ENCODE measurements at regions not wholly inside any gene's neighbourhood (a gene's known extent, or its start where the extent isn't known, plus 50 kb on each side); places are given as distances from the start of the nearest gene placed in this dataset. TPM values are rescaled to one million over a fixed set of nuclear protein-coding genes. Genes with fewer than 3 reads are reported as not detected.

- Histone ChIP-seq H3K9me3 (ENCODE audit: control insufficient read depth, insufficient read depth, low read length) (no peaks in the 10 kb centered on the region), H3K27me3 (ENCODE audit: control insufficient read depth, insufficient read depth, low read length) (no peaks in the 10 kb centered on the region), H3K4me3 (ENCODE audit: low read depth, low read length) (no peak overlapping the region), H3K27ac (ENCODE audit: low read depth, low read length) (no peak overlapping the region), H3K36me3 (ENCODE audit: control insufficient read depth, insufficient read depth, low read length) (no peaks in the 10 kb centered on the region), H3K4me1 (ENCODE audit: control insufficient read depth, insufficient read depth, low read length) (peaks cover 12% of the 10 kb centered on the region)
- 100% methylated on average over 2 of the region's 5 CpGs for WGBS (ENCODE audit: insufficient coverage)
- no peak for DNase-seq (ENCODE audit: low read depth in 4 of 6, low spot score in 6 of 6)
Observed at GRCh38 chr2:207477896-207478295, 51.9 kb upstream of the CREB1 start.

GRCh38 chr2:207478572-207478971, 51.2 kb upstream of the CREB1 start:
- no peak overlapping the region for H3K27ac ChIP-seq (ENCODE audit: low read depth, low read length)
- peaks cover 5% of the 10 kb centered on the region for H3K4me1 ChIP-seq (ENCODE audit: control insufficient read depth, insufficient read depth, low read length)
- DNase-seq (ENCODE audit: low read depth in 4 of 6, low spot score in 6 of 6), result no peak

GRCh38 chr2:207479198-207479785, 50.5 kb upstream of the CREB1 start:
- Histone ChIP-seq H3K4me1 (ENCODE audit: control insufficient read depth, insufficient read depth, low read length) (peaks cover 3% of the 10 kb centered on the region), H3K36me3 (ENCODE audit: control insufficient read depth, insufficient read depth, low read length) (no peaks in the 10 kb centered on the region), H3K9me3 (ENCODE audit: control insufficient read depth, insufficient read depth, low read length) (no peaks in the 10 kb centered on the region), H3K27ac (ENCODE audit: low read depth, low read length) (no peak overlapping the region), H3K4me3 (ENCODE audit: low read depth, low read length) (no peak overlapping the region), H3K27me3 (ENCODE audit: control insufficient read depth, insufficient read depth, low read length) (no peaks in the 10 kb centered on the region)
- 100% methylated on average over 1 of the region's 5 CpGs for WGBS (ENCODE audit: insufficient coverage)
- no peak for DNase-seq (ENCODE audit: low read depth in 4 of 6, low spot score in 6 of 6)

More at GRCh38 chr2:207478572-207478971, 51.2 kb upstream of the CREB1 start:
- no CpG with 5 or more reads among the region's 3 CpGs for WGBS (ENCODE audit: insufficient coverage)
- Histone ChIP-seq H3K9me3 (ENCODE audit: control insufficient read depth, insufficient read depth, low read length) (no peaks in the 10 kb centered on the region), H3K36me3 (ENCODE audit: control insufficient read depth, insufficient read depth, low read length) (no peaks in the 10 kb centered on the region), H3K4me3 (ENCODE audit: low read depth, low read length) (no peak overlapping the region), H3K27me3 (ENCODE audit: control insufficient read depth, insufficient read depth, low read length) (no peaks in the 10 kb centered on the region)

Small RNA genes lying in the stretch of these regions (small RNA-seq; reads per million reads assigned to genes)
- gene MIR1302-4 (ENCODE audit: low replicate concordance), result not detected

Data from spinal cord (tissue), 10 donors.